ENCODE measurements at regions not wholly inside any gene's neighbourhood (a gene's known extent, or its start where the extent isn't known, plus 50 kb on each side); places are given as distances from the start of the nearest gene placed in this dataset.

DNA sequence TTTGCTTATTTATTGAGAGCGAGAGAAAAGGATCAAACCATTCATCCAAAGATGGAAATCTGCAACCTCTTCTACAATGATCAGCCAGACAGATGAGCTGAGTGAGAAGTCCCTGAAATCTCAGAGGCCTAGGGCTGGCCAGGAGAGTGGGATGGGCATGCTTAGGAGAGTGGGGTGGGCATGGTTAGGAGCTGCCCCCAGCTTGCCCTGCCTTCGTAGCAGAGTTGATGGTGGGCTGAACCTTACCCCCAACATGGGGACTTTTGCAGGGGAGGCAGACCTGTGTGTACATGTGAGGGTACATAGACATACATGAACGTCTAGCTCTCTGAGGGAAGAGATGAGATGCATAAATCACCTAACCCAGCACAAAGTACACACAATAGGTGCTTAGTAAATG, 95.7 kb upstream of the ESRRB start:
- TF ChIP-seq, protein P1, sequence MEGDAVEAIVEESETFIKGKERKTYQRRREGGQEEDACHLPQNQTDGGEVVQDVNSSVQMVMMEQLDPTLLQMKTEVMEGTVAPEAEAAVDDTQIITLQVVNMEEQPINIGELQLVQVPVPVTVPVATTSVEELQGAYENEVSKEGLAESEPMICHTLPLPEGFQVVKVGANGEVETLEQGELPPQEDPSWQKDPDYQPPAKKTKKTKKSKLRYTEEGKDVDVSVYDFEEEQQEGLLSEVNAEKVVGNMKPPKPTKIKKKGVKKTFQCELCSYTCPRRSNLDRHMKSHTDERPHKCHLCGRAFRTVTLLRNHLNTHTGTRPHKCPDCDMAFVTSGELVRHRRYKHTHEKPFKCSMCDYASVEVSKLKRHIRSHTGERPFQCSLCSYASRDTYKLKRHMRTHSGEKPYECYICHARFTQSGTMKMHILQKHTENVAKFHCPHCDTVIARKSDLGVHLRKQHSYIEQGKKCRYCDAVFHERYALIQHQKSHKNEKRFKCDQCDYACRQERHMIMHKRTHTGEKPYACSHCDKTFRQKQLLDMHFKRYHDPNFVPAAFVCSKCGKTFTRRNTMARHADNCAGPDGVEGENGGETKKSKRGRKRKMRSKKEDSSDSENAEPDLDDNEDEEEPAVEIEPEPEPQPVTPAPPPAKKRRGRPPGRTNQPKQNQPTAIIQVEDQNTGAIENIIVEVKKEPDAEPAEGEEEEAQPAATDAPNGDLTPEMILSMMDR (IDR thresholded peaks at IDR 0.05), result no peak
- no peak for TF ChIP-seq POLR2A (IDR thresholded peaks at IDR 0.05)

All from lower leg skin (tissue), 3 donors.